Tibial nerve (tissue), 4 donors: ENCODE measurements at regions not wholly inside any gene's neighbourhood (a gene's known extent, or its start where the extent isn't known, plus 50 kb on each side); places are given as distances from the start of the nearest gene placed in this dataset.
A peak's percentile ranks its signal among the peaks of the same experiment; 100 is the strongest.

Source experiments
- DNase-seq, 2 donors: peaks; one replicate each; pipeline ENCODE4 v3.0.0-alpha.2; 2019; ENCODE audit warnings: low spot score in 2 of 2
- H3K27ac ChIP-seq, 4 donors: fragments of 200-600 bp; sonication (generic) in 3 of 4; one replicate each; pipeline ENCODE4 v1.5.1; 2017 to 2019; ENCODE audit warnings: mild to moderate bottlenecking in 1 of 4
- H3K27me3 ChIP-seq, 2 donors: fragments of 200-600 bp; sonication (generic) in 1 of 2; one replicate each; pipeline versions ENCODE4 v1.5.1 to v1.6.0; 2017 to 2019
- H3K36me3 ChIP-seq, 3 donors: fragments of 200-600 bp; sonication (generic); one replicate each; pipeline ENCODE4 v1.5.1; 2018 to 2019
- H3K4me1 ChIP-seq, 4 donors: fragments of 200-600 bp; sonication (generic) in 3 of 4; one replicate each; pipeline ENCODE4 v1.5.1; 2017 to 2019
- H3K4me3 ChIP-seq, 4 donors: fragments of 200-600 bp; sonication (generic) in 3 of 4; one replicate each; pipeline ENCODE4 v1.5.1; 2017 to 2019; ENCODE audit warnings: mild to moderate bottlenecking in 1 of 4, moderate library complexity in 1 of 4
- H3K9me3 ChIP-seq, 4 donors: fragments of 200-600 bp; sonication (generic) in 3 of 4; one replicate each; pipeline ENCODE4 v1.5.1; 2017 to 2019
- EP300 ChIP-seq, 2 donors: sonication (generic); formaldehyde crosslinking; IDR thresholded peaks; one replicate each; pipeline ENCODE4 v1.6.1; 2017; ENCODE audit warnings: antibody characterized with exemption in 2 of 2, mild to moderate bottlenecking in 1 of 2
- POLR2A ChIP-seq, 2 donors: fragments of 450-650 bp; IDR thresholded peaks; one replicate each; pipeline ENCODE4 v1.6.1; 2017; ENCODE audit warnings: antibody characterized with exemption in 2 of 2, mild to moderate bottlenecking in 2 of 2, moderate library complexity in 2 of 2
- WGBS, 2 donors: methylation state at CpG; one replicate each; pipeline ENCODE4 v1.1.5; 2018; 5-methylcytosine and 5-hydroxymethylcytosine counted together
- TF ChIP-seq, protein P1 (sequence below), 5 experiments: fragments of 200-600 bp in 3 of 5; fragments of 450-650 bp in 2 of 5; sonication (generic) in 3 of 5; IDR thresholded peaks; one replicate each; pipeline ENCODE4 v1.5.1; 2016 to 2019; ENCODE audit warnings: antibody characterized with exemption in 5 of 5, mild to moderate bottlenecking in 3 of 5, moderate library complexity in 2 of 5

DNA sequence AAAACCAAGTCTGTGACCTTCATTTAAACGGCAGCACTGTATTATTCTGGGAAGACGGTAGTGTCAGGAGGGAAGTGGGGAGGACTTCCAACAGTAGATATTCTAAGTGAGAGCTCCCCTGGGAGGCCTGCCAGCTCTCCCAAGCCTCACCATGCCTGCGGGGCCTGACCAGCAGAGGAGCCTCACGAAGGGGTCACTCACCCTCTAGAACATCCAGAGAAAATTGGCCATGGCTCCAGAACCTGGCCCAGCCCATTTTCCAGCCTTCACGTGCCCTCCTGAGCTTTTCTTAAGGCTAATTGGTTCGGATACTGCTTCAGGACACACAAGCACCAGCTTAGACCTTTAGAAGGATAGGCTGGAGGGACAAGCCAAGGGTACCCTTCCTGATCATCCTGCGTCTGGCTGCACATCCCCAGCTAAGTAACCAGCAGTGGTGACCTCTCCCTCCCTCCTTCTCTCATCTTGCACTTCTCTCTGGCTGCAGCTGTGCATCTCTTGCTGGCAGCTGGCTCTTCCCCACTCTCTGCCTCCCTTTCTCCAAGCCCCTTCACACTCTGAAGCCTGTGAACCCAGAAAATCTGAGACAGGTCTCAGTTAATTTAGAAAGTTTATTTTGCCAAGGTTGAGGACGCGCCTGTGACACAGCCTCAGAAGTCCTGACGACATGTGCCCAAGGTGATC lies 120.1 kb upstream of the PKDCC start:
- peak overlapping the region; percentile 20 to 77 (median 36) for H3K27ac ChIP-seq
- no peak overlapping the region for H3K4me3 ChIP-seq
- H3K9me3 ChIP-seq: no peaks in the 10 kb centered on the region
- 62 to 73% methylated on average over 10 of the region's 10 CpGs for WGBS, 2 donors
- H3K27me3 ChIP-seq: no peaks in the 10 kb centered on the region
- H3K36me3 ChIP-seq: no peaks in the 10 kb centered on the region
- TF ChIP-seq EP300 (IDR thresholded peaks at IDR 0.05) (no peak), POLR2A (IDR thresholded peaks at IDR 0.05) (no peak)
- TF ChIP-seq, protein P1, sequence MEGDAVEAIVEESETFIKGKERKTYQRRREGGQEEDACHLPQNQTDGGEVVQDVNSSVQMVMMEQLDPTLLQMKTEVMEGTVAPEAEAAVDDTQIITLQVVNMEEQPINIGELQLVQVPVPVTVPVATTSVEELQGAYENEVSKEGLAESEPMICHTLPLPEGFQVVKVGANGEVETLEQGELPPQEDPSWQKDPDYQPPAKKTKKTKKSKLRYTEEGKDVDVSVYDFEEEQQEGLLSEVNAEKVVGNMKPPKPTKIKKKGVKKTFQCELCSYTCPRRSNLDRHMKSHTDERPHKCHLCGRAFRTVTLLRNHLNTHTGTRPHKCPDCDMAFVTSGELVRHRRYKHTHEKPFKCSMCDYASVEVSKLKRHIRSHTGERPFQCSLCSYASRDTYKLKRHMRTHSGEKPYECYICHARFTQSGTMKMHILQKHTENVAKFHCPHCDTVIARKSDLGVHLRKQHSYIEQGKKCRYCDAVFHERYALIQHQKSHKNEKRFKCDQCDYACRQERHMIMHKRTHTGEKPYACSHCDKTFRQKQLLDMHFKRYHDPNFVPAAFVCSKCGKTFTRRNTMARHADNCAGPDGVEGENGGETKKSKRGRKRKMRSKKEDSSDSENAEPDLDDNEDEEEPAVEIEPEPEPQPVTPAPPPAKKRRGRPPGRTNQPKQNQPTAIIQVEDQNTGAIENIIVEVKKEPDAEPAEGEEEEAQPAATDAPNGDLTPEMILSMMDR (IDR thresholded peaks at IDR 0.05): no peak
- H3K4me1 ChIP-seq: peaks cover 0 to 72% (median 28%) of the 10 kb centered on the region in 4 donors
- DNase-seq: no peak

DNA sequence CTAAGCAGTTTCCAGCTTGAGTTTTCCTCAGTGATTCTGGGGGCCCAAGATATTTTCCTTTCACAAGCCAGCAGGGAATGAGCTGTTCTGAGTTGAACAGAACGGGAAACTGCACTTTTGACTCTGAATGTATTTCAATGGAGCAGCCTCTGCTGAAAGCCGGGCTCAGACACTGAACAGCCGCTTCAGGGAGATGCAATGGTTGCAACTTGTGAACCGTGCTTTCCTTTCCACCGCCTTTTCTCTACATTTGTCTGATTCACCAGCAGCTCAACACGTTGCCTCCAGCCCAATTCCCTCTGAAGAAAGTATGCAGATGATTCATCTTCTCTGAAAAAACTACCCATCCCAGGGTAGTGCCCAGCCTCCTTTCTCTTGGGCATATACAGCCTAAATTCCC lies 119.3 kb upstream of the PKDCC start:
- Histone ChIP-seq H3K27me3 (no peaks in the 10 kb centered on the region), H3K27ac (peak overlapping the region in 2 of 4 donors; percentile 43 to 83), H3K4me1 (peaks cover under 1 to 72% (median 27%) of the 10 kb centered on the region in 4 donors), H3K4me3 (no peak overlapping the region), H3K9me3 (no peaks in the 10 kb centered on the region), H3K36me3 (no peaks in the 10 kb centered on the region)
- DNase-seq: no peak
- TF ChIP-seq, protein P1 (IDR thresholded peaks at IDR 0.05): no peak
- no peak for TF ChIP-seq EP300 (IDR thresholded peaks at IDR 0.05)
- no peak for TF ChIP-seq POLR2A (IDR thresholded peaks at IDR 0.05)
- WGBS, 2 donors: 47 to 48% methylated on average over 6 of the region's 6 CpGs

DNA sequence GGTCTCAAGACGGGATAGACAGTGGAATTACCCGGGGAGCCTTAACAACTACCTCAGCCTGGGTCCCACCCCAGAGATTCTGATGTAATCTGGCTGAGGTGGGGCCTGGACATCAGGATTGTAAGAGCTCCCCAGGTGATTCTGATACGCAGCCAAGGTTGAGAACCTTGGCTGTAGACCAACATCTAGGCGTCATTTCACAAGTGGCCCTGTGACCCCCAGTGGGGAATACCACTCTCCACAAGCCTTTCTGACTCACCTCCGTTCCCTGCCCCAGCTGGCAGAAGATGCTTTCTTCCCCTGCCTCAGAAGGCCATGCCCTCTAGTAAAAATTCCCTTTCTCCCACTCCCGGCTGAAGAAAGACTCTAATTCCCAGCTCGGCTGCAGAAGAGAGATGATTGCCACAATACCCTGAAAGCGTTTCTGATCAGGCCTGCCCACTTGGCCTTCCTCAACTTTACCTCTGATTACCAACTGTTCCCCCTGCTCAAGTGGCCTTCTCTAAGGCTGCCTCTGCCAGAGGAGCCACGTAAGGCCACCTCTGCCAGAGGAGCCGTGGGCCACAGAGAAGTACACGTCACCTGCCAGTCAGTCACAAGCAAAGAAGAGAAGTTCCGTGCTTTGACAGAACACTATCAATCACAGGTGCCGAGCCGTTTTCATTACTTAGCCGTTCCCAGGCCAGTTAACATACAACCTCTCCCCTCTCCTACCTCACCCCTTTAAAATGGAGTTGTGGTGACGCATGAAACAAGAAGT lies 116.8 kb upstream of the PKDCC start:
- WGBS, 2 donors: 73 to 86% methylated on average over 16 of the region's 16 CpGs
- Histone ChIP-seq H3K27me3 (no peaks in the 10 kb centered on the region), H3K36me3 (no peaks in the 10 kb centered on the region), H3K27ac (peak overlapping the region in 2 of 4 donors; percentile 65 to 83), H3K4me1 (peaks cover 4 to 81% (median 33%) of the 10 kb centered on the region in 4 donors), H3K4me3 (no peak overlapping the region), H3K9me3 (no peaks in the 10 kb centered on the region)
- DNase-seq: peak in 1 of 2 donors; percentile 57
- TF ChIP-seq, protein P1 (IDR thresholded peaks at IDR 0.05): no peak
- TF ChIP-seq EP300 (IDR thresholded peaks at IDR 0.05): peak; percentile 22 to 80

DNA sequence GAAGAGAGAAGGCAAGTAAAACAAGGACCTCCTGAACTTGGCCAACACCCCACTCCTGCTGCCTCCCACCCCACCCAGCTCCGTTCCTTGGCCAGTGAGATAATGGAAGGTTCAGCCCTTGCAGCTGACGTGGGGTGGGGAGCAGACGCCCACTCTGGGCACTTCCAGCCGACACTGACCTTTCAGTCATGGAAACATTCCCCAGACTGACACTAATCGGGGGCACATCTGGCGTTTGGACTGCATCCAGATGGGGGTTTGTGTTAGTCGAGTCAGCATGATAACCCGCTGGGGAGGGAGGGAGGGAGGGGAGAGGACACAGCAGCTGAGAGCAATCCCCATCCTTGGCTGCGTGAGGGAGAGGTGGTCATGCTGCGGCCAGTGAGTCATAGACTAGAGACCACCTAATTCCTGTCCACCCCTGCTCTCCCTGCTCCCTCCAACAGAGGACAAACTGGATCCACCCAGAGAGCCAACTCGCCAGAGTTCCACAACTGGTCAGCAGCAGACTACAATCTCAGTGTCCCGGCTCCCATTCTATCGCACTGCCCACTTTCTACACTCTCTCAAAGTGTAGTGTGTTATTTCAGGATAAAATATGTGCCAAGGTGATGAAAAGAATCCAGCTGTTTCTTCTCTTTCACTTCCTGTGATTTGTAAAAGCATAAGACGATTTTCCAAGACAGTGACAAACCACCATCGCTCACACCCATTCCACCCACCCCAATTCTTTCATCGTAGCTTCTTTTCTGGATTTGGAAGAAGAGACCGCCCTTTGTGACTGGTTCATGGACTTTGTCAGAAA lies 115.4 kb upstream of the PKDCC start:
- H3K27ac ChIP-seq: peak overlapping the region; percentile 16 to 83 (median 49)
- peak overlapping the region in 1 of 4 donors; percentile 7 for H3K4me3 ChIP-seq
- DNase-seq: peak; percentile 83 to 88
- no peaks in the 10 kb centered on the region for H3K9me3 ChIP-seq
- no peaks in the 10 kb centered on the region for H3K27me3 ChIP-seq
- 30 to 32% methylated on average over 15 to 17 of the region's 17 CpGs for WGBS, 2 donors
- peaks cover 4 to 83% (median 25%) of the 10 kb centered on the region in 4 donors for H3K4me1 ChIP-seq
- no peaks in the 10 kb centered on the region for H3K36me3 ChIP-seq
- TF ChIP-seq POLR2A (IDR thresholded peaks at IDR 0.05): peak in 1 of 2 donors; percentile 10
- TF ChIP-seq, protein P1 (IDR thresholded peaks at IDR 0.05): no peak
- peak; percentile 31 to 85 for TF ChIP-seq EP300 (IDR thresholded peaks at IDR 0.05)
